ENCODE measurements at regions not wholly inside any gene's neighbourhood (a gene's known extent, or its start where the extent isn't known, plus 50 kb on each side); places are given as distances from the start of the nearest gene placed in this dataset.

DNA sequence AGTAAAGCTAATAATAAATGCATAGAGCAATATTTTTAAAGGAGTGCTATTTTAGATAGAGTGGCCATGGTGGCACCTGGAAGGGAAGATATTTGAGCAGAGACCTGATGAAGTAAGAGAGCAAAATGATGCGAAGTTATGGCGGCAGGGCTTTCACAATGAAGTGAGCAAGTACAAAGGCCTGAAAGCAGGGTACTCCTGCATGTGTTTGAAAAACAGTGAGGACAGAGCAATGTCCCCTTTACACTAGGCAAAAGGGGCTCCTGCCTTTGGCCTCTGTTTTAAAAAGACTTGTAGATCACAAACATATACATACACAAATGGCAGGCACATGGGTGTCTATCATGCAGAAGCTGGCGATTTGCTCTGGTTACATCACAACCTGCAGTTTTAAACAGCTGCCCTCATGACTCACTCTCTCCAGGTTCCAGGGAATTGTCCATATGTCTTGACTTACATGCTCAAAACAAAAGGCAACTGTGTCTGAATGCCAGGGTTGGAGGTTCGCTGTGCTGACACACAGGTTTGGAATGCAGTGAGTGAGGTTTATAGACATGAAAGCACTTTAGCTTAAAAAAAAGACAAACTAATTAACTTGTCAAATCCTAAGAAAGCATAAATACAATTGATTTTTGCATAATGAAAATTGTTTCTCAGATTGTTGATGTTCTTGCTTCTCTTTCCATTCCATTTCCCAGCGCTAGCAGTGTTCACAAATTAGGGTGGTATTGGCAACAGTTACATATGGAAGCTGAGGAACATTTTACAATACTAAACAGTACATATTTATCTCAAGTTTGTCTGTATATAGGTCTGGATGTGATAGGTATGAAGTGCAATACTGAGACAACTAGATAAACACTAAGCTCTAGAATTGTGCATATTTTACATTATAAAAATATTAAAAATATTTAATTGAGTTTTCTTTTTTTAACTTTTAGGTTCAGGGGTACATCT, 313.9 kb downstream of the BARHL2 start:
- no peak overlapping the region for H3K4me3 ChIP-seq (ENCODE audit: low read depth, low read length)
- TF ChIP-seq, protein P1, sequence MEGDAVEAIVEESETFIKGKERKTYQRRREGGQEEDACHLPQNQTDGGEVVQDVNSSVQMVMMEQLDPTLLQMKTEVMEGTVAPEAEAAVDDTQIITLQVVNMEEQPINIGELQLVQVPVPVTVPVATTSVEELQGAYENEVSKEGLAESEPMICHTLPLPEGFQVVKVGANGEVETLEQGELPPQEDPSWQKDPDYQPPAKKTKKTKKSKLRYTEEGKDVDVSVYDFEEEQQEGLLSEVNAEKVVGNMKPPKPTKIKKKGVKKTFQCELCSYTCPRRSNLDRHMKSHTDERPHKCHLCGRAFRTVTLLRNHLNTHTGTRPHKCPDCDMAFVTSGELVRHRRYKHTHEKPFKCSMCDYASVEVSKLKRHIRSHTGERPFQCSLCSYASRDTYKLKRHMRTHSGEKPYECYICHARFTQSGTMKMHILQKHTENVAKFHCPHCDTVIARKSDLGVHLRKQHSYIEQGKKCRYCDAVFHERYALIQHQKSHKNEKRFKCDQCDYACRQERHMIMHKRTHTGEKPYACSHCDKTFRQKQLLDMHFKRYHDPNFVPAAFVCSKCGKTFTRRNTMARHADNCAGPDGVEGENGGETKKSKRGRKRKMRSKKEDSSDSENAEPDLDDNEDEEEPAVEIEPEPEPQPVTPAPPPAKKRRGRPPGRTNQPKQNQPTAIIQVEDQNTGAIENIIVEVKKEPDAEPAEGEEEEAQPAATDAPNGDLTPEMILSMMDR (IDR thresholded peaks at IDR 0.05; ENCODE audit: borderline replicate concordance, insufficient read depth, low read depth, low read length) = no peak

DNA sequence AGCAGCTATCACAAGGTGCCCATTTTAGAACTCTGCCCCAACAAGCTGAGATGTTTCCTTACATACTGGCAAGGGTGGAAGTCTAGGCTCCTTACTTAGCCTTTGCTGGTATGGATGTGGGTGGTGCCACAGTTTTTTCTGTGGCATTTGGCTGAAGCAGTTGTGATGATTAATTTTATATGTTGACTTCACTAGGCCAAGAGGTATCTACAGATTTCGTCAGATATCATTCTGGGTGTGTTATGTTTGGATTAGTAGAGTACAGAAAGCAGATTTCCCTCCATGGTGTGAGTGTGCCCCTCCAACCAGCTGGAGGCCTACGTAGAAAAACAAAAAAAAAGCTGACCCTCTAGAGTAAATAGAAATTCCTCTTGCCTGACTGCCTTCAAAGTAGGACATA, 317.0 kb downstream of the BARHL2 start:
- TF ChIP-seq, protein P1 (IDR thresholded peaks at IDR 0.05; ENCODE audit: borderline replicate concordance, insufficient read depth, low read depth, low read length) = no peak

DNA sequence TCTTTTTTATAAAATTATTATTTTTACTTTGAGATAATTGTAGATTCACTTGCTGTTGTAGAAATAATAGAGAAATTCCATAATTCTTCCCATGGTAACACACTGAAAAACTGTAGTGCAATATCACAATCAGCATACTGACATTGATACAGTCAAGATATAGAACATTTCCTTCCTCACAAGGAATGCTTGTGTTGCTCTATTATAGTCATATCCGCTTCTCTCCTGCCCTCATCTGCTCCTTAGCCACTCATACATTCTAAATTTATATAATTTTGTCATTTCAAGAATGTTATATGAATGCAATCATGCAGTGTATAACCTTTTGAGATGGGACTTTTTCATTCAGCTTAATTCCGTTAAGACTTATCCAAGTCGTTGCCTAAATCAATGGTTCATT, 320.2 kb downstream of the BARHL2 start:
- TF ChIP-seq, protein P1 (IDR thresholded peaks at IDR 0.05; ENCODE audit: borderline replicate concordance, insufficient read depth, low read depth, low read length) = no peak
- no peak overlapping the region for H3K4me3 ChIP-seq (ENCODE audit: low read depth, low read length)

More for the DNA sequence above, 317.0 kb downstream of the BARHL2 start:
- H3K4me3 ChIP-seq (ENCODE audit: low read depth, low read length) = no peak overlapping the region

DNA sequence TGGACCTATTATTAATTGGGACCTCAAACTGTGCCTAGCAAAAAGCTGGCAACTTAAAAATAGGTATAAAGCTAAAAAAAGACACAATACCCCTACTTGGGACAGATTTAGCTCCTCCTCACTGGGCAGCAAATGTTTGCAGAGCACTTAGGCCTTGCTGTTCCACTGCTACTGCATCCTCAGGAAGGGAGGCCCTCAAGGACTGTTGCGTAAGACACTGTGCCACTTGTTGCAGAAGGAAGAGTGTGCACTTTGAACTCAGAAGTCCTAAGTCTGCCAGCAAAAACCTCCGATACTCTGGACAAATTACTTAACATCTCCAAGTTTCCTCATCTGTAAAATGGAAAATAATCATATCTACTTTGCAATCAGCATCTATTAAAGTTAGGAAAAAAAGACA, 322.9 kb downstream of the BARHL2 start:
- TF ChIP-seq, protein P1 (IDR thresholded peaks at IDR 0.05; ENCODE audit: borderline replicate concordance, insufficient read depth, low read depth, low read length) = no peak
- no peak overlapping the region for H3K4me3 ChIP-seq (ENCODE audit: low read depth, low read length)

DNA sequence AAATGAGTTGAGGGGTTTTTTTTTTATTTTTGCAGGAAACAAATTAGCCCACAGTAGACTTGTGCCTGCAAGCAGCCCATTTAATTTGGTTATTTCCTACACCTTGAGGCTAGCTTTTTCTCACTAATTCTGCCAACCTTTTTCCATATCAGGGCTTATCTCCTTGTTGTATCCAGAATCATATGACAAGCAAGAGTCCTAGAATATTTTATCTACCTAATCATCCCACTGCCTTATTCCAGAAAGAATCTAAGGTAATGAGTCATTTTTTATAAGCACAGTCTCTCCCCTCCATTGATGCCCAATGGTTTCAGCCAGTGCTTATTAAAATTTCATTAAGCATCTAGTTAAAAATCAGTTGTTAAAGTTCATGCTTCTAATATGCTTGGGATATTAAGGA, 324.1 kb downstream of the BARHL2 start:
- TF ChIP-seq, protein P1 (IDR thresholded peaks at IDR 0.05; ENCODE audit: borderline replicate concordance, insufficient read depth, low read depth, low read length) = no peak
- no peak overlapping the region for H3K4me3 ChIP-seq (ENCODE audit: low read depth, low read length)

DNA sequence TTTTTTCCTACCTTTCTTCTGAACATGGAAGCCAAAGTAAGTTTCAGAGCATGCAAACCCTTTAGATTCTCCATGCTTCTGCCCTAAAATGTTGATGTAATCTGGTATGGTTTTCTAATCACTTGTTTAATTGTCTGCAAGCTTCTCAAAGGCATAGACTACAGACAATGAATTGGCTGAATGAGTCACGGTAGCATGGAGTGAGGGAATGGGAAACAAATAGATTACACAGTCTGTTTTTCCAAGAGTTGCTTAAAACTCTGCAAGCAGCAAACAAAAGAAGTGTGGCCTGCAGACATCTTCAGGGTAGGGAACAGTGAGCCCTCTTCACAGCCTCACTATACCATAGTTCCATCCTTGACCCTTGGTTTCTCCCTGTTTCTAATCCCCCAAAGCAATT, 326.0 kb downstream of the BARHL2 start:
- no peak overlapping the region for H3K4me3 ChIP-seq (ENCODE audit: low read depth, low read length)
- TF ChIP-seq, protein P1 (IDR thresholded peaks at IDR 0.05; ENCODE audit: borderline replicate concordance, insufficient read depth, low read depth, low read length) = no peak

DNA sequence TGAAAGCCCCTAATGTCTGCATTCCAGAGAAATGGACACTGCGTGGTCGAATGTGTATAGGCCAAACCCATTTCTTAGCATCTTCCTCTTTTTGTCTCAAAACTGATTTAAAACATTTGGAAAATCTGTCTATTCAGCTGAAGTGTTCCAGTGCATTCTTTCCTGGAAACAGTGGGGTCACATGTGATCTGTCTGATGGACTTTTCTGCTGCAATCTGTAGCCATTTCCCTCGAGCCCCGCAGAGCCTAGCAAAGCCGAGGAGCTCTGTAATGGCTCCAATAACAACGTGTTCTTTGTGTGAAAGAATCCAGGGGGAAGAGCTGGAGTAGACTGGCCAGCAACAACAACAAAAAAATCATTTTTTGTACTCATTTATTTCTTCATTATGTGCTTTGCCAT, 329.3 kb downstream of the BARHL2 start:
- H3K4me3 ChIP-seq (ENCODE audit: low read depth, low read length) = no peak overlapping the region
- TF ChIP-seq, protein P1 (IDR thresholded peaks at IDR 0.05; ENCODE audit: borderline replicate concordance, insufficient read depth, low read depth, low read length) = no peak
